ENCODE measurements at regions not wholly inside any gene's neighbourhood (a gene's known extent, or its start where the extent isn't known, plus 50 kb on each side); places are given as distances from the start of the nearest gene placed in this dataset.

GRCh38 chr1:55860326-55860725 is 645.2 kb upstream of the USP24 start:
- no TSS peak for BruUV-seq (replicated peaks)
- no peaks in the 10 kb centered on the region for H3K27me3 ChIP-seq (ENCODE audit: low read length)
- H3K9ac ChIP-seq (ENCODE audit: low read length), result no peak overlapping the region
- no peaks in the 10 kb centered on the region for H3F3A ChIP-seq (ENCODE audit: low read length, unreplicated experiment)
- H3K36me3 ChIP-seq (ENCODE audit: low read depth, low read length), result no peaks in the 10 kb centered on the region
- no peak overlapping the region for H3K4me3 ChIP-seq (ENCODE audit: low read length)
- no peaks in the 10 kb centered on the region for H3K9me3 ChIP-seq (ENCODE audit: low read length)
- no peaks in the 10 kb centered on the region for H3K4me1 ChIP-seq (ENCODE audit: insufficient read depth, low read length)
- CTCF ChIA-PET, result no interaction called here
- H2AFZ ChIP-seq (ENCODE audit: low read length), result no peak overlapping the region
- no peaks in the 10 kb centered on the region for H3K79me2 ChIP-seq (ENCODE audit: low read length)
- TF ChIP-seq EZH2phosphoT487 (IDR thresholded peaks at IDR 0.05; ENCODE audit: borderline replicate concordance, low read length), result no peak
- no peak for TF ChIP-seq EZH2 (IDR thresholded peaks at IDR 0.05; ENCODE audit: low read length, unreplicated experiment)
- TF ChIP-seq CTCF (conservative IDR thresholded peaks at IDR 0.05; ENCODE audit: low read depth, low read length), result no peak
- POLR2A ChIA-PET (ENCODE audit: unreplicated experiment), result no interaction called here
- H3K4me2 ChIP-seq (ENCODE audit: low read length), result no peak overlapping the region
- H3K27ac ChIP-seq (ENCODE audit: low read length), result no peak overlapping the region
- no peaks in the 10 kb centered on the region for H4K20me1 ChIP-seq (ENCODE audit: low read length)
- H3K9me2 ChIP-seq (replicated peaks; ENCODE audit: low read length), result no peaks in the 10 kb centered on the region
- intact Hi-C loops (cut with micrococcal nuclease), result loop anchor here (10.0 kb wide), 1 partner anchor 356 kb away; no protein-coding TSS in a partner anchor
- no peak for DNase-seq
- ATAC-seq, result no peak

GRCh38 chr1:55854911-55855310 is 639.7 kb upstream of the USP24 start:
- Histone ChIP-seq H3K36me3 (ENCODE audit: low read depth, low read length) (no peaks in the 10 kb centered on the region), H3K4me1 (ENCODE audit: insufficient read depth, low read length) (no peaks in the 10 kb centered on the region), H3K4me2 (ENCODE audit: low read length) (no peak overlapping the region), H3K9ac (ENCODE audit: low read length) (no peak overlapping the region), H3K27ac (ENCODE audit: low read length) (no peak overlapping the region), H3K9me2 (replicated peaks; ENCODE audit: low read length) (no peaks in the 10 kb centered on the region), H4K20me1 (ENCODE audit: low read length) (no peaks in the 10 kb centered on the region), H2AFZ (ENCODE audit: low read length) (no peak overlapping the region), H3K9me3 (ENCODE audit: low read length) (no peaks in the 10 kb centered on the region), H3K4me3 (ENCODE audit: low read length) (no peak overlapping the region), H3K79me2 (ENCODE audit: low read length) (no peaks in the 10 kb centered on the region), H3K27me3 (ENCODE audit: low read length) (no peaks in the 10 kb centered on the region), H3F3A (ENCODE audit: low read length, unreplicated experiment) (no peaks in the 10 kb centered on the region)
- TF ChIP-seq CTCF (conservative IDR thresholded peaks at IDR 0.05; ENCODE audit: low read depth, low read length) (no peak), EZH2 (IDR thresholded peaks at IDR 0.05; ENCODE audit: low read length, unreplicated experiment) (no peak), EZH2phosphoT487 (IDR thresholded peaks at IDR 0.05; ENCODE audit: borderline replicate concordance, low read length) (no peak)
- ChIA-PET POLR2A (ENCODE audit: unreplicated experiment) (no interaction called here), CTCF (interaction anchor here (0.6 kb wide), 1 partner anchor 523 kb away, joined by 3 read pairs; no protein-coding TSS in a partner anchor)
- DNase-seq (no peak), ATAC-seq (no peak)
- no TSS peak for BruUV-seq (replicated peaks)
- intact Hi-C loops (cut with micrococcal nuclease), result no loop called here

- Histone ChIP-seq H3K4me1 (ENCODE audit: insufficient read depth, low read length) (no peaks in the 10 kb centered on the region), H4K20me1 (ENCODE audit: low read length) (no peaks in the 10 kb centered on the region), H3K27me3 (ENCODE audit: low read length) (no peaks in the 10 kb centered on the region), H3K27ac (ENCODE audit: low read length) (no peak overlapping the region), H3F3A (ENCODE audit: low read length, unreplicated experiment) (no peaks in the 10 kb centered on the region), H3K9me2 (replicated peaks; ENCODE audit: low read length) (no peaks in the 10 kb centered on the region), H3K36me3 (ENCODE audit: low read depth, low read length) (no peaks in the 10 kb centered on the region), H3K9ac (ENCODE audit: low read length) (no peak overlapping the region), H3K4me2 (ENCODE audit: low read length) (no peak overlapping the region), H3K9me3 (ENCODE audit: low read length) (no peaks in the 10 kb centered on the region), H2AFZ (ENCODE audit: low read length) (no peak overlapping the region), H3K79me2 (ENCODE audit: low read length) (no peaks in the 10 kb centered on the region), H3K4me3 (ENCODE audit: low read length) (no peak overlapping the region)
- ATAC-seq, result peak; percentile 66
- intact Hi-C loops (cut with micrococcal nuclease), result no loop called here
- CTCF ChIA-PET, result no interaction called here
- POLR2A ChIA-PET (ENCODE audit: unreplicated experiment), result no interaction called here
- peak; percentile 59 for DNase-seq
- TF ChIP-seq EZH2phosphoT487 (IDR thresholded peaks at IDR 0.05; ENCODE audit: borderline replicate concordance, low read length) (no peak), CTCF (conservative IDR thresholded peaks at IDR 0.05; ENCODE audit: low read depth, low read length) (peak; percentile 64)
- no TSS peak for BruUV-seq (replicated peaks)
Measured at GRCh38 chr1:55848906-55849305, 633.7 kb upstream of the USP24 start.
